Stromal cell of bone marrow (primary cell): ENCODE measurements at regions not wholly inside any gene's neighbourhood (a gene's known extent, or its start where the extent isn't known, plus 50 kb on each side); places are given as distances from the start of the nearest gene placed in this dataset.
"Not testable (repeated sequence)": the region's sequence is repeated elsewhere in the genome, so short reads cannot be mapped to it uniquely, and the experiment has no call there.

Experiments
- DNase-seq: peaks from one replicate; pipeline ENCODE4 v3.0.0-alpha.2; 2012; ENCODE audit warnings: low read depth

DNA sequence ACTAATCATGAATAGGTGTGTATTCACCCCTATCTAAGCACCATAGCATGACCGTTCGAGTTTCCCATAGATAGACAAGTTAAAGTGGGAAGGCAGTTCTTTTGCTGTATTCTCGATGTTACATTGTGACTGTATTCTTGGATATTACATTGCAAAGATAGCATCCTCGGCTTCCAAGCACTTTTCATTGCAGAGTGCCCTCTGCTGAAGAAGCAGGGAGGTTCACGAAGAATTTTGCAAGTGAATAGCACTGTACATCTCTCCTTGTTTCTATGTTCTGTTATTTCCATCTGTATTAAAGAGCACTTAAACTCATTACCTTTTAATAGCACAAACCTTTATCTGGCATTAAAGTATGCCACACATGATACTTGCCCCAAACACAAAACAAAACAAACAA is 426.7 kb upstream of the ARX start:
- no peak for DNase-seq

GRCh38 chrX:25433307-25433706 is 417.5 kb upstream of the ARX start:
- DNase-seq = no peak

DNA sequence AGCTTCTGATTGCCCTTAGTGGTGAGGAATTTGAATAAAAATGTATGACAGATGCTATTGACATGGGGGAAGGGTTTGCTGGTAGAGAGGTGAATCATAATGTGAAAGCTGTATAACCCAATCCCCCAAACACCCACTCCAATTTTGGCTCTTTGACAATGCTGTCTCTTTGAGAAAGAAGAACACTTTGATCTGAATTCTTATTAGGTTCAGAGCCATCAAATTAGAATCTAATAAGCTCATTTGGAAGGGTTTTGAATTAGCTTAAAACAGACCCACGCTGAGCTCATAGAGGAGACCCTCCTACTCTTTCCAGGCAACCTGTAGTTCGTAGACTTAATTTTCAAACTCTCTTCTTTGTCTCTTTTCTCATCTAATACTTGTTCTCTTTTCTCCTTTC is 416.6 kb upstream of the ARX start:
- no peak for DNase-seq

- no peak for DNase-seq
Observed at GRCh38 chrX:25427873-25428555, 412.2 kb upstream of the ARX start.

GRCh38 chrX:25404163-25404562 is 388.4 kb upstream of the ARX start:
- not testable (repeated sequence) for DNase-seq

GRCh38 chrX:25389266-25389665 is 373.5 kb upstream of the ARX start:
- DNase-seq = no peak

DNA sequence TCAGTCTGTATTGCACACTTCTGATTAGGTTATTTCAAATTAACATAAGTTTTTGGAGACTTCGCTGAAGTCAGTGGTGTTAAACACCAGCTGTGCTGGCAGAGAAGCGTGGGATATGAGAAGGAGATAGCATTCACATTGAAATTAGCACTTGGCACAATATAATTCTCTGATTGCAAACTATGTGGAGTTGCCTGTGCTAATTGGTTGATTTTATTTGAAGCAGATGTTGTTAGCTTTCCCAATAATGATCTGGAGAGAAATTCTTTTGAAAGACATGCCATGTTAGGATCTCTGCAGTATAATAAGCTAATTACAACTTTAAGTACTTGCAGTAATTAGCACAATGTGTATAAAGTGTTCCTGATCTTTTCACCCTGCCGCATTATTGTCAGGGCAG is 367.4 kb upstream of the ARX start:
- no peak for DNase-seq

GRCh38 chrX:25356456-25356855 is 340.7 kb upstream of the ARX start:
- no peak for DNase-seq

GRCh38 chrX:25344161-25344936 is 328.6 kb upstream of the ARX start:
- no peak for DNase-seq

GRCh38 chrX:25343060-25343459 is 327.3 kb upstream of the ARX start:
- DNase-seq = no peak

- no peak for DNase-seq
Observed at GRCh38 chrX:25337841-25338240, 322.1 kb upstream of the ARX start.

DNA sequence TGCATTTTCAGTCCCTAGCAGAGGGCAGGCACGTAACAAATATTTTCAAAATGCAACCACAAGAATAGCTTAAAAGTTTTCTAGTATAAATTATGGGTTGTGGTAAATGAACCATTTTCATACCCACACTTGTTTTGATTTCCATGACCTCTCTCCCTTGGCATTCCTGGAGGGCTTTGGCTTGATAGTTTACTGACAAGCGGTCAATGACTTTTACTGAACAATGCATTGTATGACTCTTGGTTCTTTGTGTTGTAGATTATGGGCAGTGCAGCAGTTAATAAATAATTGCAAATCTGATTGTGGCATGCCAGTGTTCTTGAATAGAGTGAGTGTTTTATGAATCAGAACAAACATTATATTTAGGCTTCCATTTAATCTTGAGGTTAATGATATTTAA is 285.2 kb upstream of the ARX start:
- DNase-seq = no peak

- DNase-seq = no peak
Observed at GRCh38 chrX:25296850-25297249, 281.1 kb upstream of the ARX start.

DNA sequence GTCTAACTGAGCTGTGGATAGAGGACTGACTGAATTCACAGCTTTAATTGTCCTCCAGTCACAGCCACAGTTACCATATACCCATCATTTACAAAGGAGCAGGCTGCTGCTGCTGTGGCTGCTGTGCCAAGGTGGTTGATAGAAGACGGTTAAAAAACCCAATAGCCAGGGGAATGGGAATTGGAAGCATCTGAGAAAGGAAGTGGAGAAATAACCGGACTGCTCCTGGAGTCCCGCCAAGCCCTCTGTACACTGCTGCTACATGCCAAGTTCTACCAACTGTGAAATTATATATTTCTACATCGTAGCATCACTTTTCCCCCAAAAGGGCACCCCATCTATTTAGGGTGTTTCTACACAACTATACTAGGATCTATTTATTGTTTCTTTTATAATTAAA is 279.7 kb upstream of the ARX start:
- DNase-seq = no peak

DNA sequence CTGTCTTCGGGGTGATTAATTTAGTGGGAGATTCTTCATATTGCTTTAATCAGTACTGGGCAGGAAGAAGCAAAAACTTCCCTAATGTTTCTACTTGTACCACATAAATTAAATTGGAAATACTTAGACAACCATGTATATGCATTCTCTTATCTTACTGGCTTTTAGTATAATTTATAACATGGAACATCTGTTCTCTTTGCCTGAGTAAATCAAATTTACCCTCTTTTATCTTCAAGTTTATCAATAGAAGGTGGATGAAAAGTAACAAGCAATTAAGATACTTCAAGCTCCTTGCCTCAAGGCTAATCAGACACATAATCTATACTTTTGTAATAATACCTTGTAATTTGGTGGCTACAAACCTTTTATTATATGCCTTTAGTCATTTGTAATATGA is 274.4 kb upstream of the ARX start:
- DNase-seq = no peak

- DNase-seq = no peak
Observed at GRCh38 chrX:25288676-25289075, 272.9 kb upstream of the ARX start.

- no peak for DNase-seq
Observed at GRCh38 chrX:25287521-25287920, 271.8 kb upstream of the ARX start.

GRCh38 chrX:25285598-25285997 is 269.8 kb upstream of the ARX start:
- no peak for DNase-seq

DNA sequence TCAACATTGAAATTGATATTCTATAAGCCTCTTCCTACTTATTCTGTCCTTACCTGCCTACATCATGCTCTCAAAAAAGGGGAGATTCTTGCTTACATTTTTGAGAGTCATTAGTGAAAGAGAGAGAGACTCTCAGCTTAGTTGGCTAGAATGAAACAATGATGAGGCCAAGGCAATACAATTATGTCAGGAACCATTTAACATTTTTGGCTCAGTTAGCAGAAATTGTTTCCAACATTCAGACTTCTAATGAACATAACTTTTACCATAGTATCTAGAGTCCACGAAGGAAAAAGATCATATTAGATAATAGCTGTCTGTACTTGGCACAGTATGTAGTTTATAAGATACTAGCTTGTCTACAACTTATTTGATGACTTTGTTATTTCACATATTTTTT is 263.7 kb upstream of the ARX start:
- DNase-seq = no peak

- no peak for DNase-seq
Observed at GRCh38 chrX:25278341-25278740, 262.6 kb upstream of the ARX start.

DNA sequence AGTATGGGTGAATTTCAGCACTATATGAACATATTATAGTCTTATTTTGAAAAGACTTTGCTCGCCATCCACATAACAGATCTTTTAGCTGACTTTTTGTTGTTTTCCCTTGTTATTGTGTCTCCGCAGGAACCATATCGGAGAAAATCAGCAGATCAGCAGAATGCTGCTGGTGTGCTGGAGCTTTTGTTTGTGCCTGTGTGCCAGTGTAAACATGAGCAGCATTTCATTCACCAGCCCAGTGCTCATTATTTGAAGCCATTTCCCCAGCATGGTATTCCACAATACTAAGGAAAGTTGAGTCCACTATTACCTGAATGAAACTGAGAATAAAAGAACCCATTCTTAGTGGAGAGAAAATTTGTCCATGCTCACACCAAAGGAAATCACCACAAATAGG is 261.8 kb upstream of the ARX start:
- DNase-seq = no peak

DNA sequence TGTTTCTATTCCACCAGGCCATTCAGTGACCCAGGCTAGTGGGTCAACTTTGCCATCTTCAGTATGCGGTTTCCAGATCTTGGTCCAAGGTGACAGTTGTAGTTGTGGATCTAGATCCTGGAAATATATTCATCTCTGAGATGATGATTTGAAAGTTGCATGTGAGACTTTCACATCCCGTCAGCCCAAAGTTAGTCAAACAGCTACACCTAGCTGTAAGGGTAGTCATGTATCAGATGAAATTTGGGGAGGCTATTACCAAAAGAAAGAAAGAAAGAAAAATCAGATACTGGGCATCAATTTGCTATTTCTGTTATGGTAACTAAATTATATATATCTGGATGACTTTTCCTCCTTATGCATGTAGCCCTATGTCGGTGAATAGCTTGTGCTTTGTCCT is 259.4 kb upstream of the ARX start:
- no peak for DNase-seq

DNA sequence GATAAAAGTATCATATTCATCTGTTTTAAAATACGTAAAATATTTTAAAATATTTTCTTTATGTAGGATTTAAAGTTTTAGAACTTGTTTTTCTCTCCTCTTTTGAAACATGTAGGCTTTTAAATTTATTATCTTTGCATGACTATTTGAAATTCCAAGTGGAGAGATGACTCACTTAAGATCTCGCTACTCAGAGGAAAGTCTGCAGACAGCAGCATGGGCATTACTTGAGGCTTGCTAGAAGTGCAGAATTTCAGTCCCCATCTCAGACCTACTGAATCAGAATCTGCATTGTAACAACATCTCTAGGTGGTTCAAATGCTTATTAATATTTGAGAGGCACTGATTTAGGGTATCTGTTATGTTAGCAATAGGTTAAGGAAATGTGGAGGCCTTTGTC is 225.7 kb upstream of the ARX start:
- DNase-seq = no peak

GRCh38 chrX:25226151-25226550 is 210.4 kb upstream of the ARX start:
- no peak for DNase-seq
